ENCODE measurements at regions not wholly inside any gene's neighbourhood (a gene's known extent, or its start where the extent isn't known, plus 50 kb on each side); places are given as distances from the start of the nearest gene placed in this dataset.

DNA sequence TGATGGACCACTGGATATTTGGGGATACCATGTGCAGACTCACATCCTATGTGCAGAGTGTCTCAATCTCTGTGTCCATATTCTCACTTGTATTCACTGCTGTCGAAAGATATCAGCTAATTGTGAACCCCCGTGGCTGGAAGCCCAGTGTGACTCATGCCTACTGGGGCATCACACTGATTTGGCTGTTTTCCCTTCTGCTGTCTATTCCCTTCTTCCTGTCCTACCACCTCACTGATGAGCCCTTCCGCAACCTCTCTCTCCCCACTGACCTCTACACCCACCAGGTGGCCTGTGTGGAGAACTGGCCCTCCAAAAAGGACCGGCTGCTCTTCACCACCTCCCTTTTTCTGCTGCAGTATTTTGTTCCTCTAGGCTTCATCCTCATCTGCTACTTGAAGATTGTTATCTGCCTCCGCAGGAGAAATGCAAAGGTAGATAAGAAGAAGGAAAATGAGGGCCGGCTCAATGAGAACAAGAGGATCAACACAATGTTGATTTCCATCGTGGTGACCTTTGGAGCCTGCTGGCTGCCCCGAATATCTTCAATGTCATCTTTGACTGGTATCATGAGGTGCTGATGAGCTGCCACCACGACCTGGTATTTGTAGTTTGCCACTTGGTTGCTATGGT, 54.5 kb upstream of the HNRNPA0 start:
- TF ChIP-seq CTCF (IDR thresholded peaks at IDR 0.05) (no peak), POLR2AphosphoS5 (IDR thresholded peaks at IDR 0.05; ENCODE audit: low read depth, low read length) (no peak), TCF7L2 (IDR thresholded peaks at IDR 0.05; ENCODE audit: low read depth, low read length) (no peak)
- TF ChIP-seq, protein P1, sequence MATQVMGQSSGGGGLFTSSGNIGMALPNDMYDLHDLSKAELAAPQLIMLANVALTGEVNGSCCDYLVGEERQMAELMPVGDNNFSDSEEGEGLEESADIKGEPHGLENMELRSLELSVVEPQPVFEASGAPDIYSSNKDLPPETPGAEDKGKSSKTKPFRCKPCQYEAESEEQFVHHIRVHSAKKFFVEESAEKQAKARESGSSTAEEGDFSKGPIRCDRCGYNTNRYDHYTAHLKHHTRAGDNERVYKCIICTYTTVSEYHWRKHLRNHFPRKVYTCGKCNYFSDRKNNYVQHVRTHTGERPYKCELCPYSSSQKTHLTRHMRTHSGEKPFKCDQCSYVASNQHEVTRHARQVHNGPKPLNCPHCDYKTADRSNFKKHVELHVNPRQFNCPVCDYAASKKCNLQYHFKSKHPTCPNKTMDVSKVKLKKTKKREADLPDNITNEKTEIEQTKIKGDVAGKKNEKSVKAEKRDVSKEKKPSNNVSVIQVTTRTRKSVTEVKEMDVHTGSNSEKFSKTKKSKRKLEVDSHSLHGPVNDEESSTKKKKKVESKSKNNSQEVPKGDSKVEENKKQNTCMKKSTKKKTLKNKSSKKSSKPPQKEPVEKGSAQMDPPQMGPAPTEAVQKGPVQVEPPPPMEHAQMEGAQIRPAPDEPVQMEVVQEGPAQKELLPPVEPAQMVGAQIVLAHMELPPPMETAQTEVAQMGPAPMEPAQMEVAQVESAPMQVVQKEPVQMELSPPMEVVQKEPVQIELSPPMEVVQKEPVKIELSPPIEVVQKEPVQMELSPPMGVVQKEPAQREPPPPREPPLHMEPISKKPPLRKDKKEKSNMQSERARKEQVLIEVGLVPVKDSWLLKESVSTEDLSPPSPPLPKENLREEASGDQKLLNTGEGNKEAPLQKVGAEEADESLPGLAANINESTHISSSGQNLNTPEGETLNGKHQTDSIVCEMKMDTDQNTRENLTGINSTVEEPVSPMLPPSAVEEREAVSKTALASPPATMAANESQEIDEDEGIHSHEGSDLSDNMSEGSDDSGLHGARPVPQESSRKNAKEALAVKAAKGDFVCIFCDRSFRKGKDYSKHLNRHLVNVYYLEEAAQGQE (IDR thresholded peaks at IDR 0.05; ENCODE audit: insufficient read depth in 1 of 2, low read depth in 2 of 2, low read length in 1 of 2) = no peak
